OCI-LY1 (cell line): ENCODE measurements at regions not wholly inside any gene's neighbourhood (a gene's known extent, or its start where the extent isn't known, plus 50 kb on each side); places are given as distances from the start of the nearest gene placed in this dataset.

Experiments used
- H2AFZ ChIP-seq: fragments of 200-600 bp; sonication (generic), shearing (Covaris generic); 2 replicates; pipeline ENCODE4 v1.6.0; 2014; ENCODE audit warnings: antibody characterized with exemption, mild to moderate bottlenecking, low read length
- H3F3A ChIP-seq: fragments of 200-600 bp; sonication (generic), shearing (Covaris generic); 2 replicates; pipeline ENCODE4 v1.6.0; 2014; ENCODE audit warnings: mild to moderate bottlenecking, antibody characterized with exemption, low read length, moderate library complexity; ENCODE audit not compliant: insufficient read depth
- H3K27ac ChIP-seq: fragments of 200-600 bp; sonication (generic); 2 replicates; pipeline ENCODE4 v1.5.1; 2014; ENCODE audit warnings: low read length, mixed run types, mild to moderate bottlenecking, low read depth; ENCODE audit not compliant: poor library complexity, severe bottlenecking
- H3K27me3 ChIP-seq: fragments of 200-600 bp; sonication (generic); 2 replicates; pipeline ENCODE4 v1.6.0; 2014; ENCODE audit warnings: antibody characterized with exemption, mild to moderate bottlenecking, low read length, moderate library complexity; ENCODE audit not compliant: insufficient read depth
- H3K36me3 ChIP-seq: fragments of 200-600 bp; sonication (generic); 2 replicates; pipeline ENCODE4 v1.6.1; 2014; ENCODE audit warnings: mild to moderate bottlenecking, antibody characterized with exemption, low read length, moderate library complexity, mixed read lengths; ENCODE audit not compliant: insufficient read depth
- H3K4me1 ChIP-seq: fragments of 200-600 bp; sonication (generic); 2 replicates; pipeline ENCODE4 v1.5.1; 2014; ENCODE audit warnings: mild to moderate bottlenecking, low read length, moderate library complexity; ENCODE audit not compliant: insufficient read depth, severe bottlenecking
- H3K4me2 ChIP-seq: fragments of 200-600 bp; sonication (generic), shearing (Covaris generic); 2 replicates; pipeline ENCODE4 v1.6.1; 2014; ENCODE audit warnings: low read length
- H3K4me3 ChIP-seq: fragments of 200-600 bp; sonication (generic); 2 replicates; pipeline ENCODE4 v1.5.1; 2014; ENCODE audit warnings: low read length, low read depth, mild to moderate bottlenecking, mixed read lengths; ENCODE audit not compliant: poor library complexity, severe bottlenecking
- H3K79me2 ChIP-seq: fragments of 200-600 bp; shearing (Covaris generic); 2 replicates; pipeline ENCODE4 v1.6.1; 2016; ENCODE audit warnings: mixed run types, low read length, mixed read lengths; ENCODE audit not compliant: insufficient read depth
- H3K9ac ChIP-seq: fragments of 200-600 bp; sonication (generic), shearing (Covaris generic); 2 replicates; pipeline ENCODE4 v1.6.1; 2014; ENCODE audit warnings: mild to moderate bottlenecking, low read length, mixed read lengths
- H3K9me2 ChIP-seq: fragments of 200-600 bp; sonication (generic), shearing (Covaris generic); 2 replicates; pipeline ENCODE4 v1.6.1; 2014; ENCODE audit warnings: low read depth, mild to moderate bottlenecking, low read length, mixed read lengths
- H3K9me3 ChIP-seq: fragments of 200-600 bp; shearing (Covaris generic); 2 replicates; pipeline ENCODE4 v1.6.1; 2014; ENCODE audit warnings: low read length, mixed read lengths
- H4K20me1 ChIP-seq: fragments of 200-600 bp; sonication (generic), shearing (Covaris generic); 2 replicates; pipeline ENCODE4 v1.6.0; 2016; ENCODE audit warnings: mild to moderate bottlenecking, low read length; ENCODE audit not compliant: insufficient read depth
- EZH2 ChIP-seq: fragments of 200-600 bp; sonication (generic), shearing (Covaris generic); IDR thresholded peaks from 2 replicates; pipeline ENCODE4 v1.8.0; 2017; ENCODE audit warnings: borderline replicate concordance, mixed run types, mild to moderate bottlenecking, antibody characterized with exemption, low read length, moderate library complexity, mixed read lengths
- TF ChIP-seq, protein P1 (sequence below): fragments of 200-600 bp; sonication (generic), shearing (Covaris generic); IDR thresholded peaks from 2 replicates; pipeline ENCODE4 v1.5.1; 2017; ENCODE audit warnings: mild to moderate bottlenecking, antibody characterized with exemption, low read length, moderate library complexity, mixed read lengths

DNA sequence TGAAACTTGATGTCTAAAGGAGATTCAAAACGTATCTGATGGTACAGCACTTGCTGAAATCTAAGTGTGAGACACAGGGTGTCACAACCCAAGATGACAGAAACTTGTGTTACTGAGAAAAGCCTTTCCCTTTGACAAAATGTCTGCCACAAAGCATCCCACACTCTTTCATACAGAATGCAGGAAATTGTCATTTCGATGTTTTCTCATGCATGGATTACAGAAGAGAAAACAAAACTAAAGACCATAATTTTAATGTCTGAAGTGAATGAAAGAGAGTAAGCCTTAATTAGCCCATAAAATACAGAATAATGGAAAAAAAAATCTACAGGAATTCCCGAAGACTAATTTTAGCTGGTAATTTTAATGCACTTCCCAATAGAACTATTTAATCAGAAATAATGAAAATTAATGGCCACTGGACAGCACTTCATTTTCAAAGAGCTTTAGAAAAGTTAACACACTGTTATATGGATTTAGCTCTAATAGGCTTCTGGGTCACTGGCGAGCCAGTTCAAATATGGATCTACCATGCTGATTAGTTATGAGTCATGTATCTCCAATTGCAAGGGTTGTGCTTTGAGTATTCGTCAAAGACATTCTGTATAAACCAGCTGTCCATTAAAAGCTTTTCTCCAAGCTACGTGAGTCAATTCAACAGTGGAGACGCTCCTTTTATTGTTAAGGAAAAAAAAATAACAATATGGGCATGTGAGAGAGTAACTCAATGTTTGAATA, 656.7 kb downstream of the SLC16A7 start:
- TF ChIP-seq, protein P1, sequence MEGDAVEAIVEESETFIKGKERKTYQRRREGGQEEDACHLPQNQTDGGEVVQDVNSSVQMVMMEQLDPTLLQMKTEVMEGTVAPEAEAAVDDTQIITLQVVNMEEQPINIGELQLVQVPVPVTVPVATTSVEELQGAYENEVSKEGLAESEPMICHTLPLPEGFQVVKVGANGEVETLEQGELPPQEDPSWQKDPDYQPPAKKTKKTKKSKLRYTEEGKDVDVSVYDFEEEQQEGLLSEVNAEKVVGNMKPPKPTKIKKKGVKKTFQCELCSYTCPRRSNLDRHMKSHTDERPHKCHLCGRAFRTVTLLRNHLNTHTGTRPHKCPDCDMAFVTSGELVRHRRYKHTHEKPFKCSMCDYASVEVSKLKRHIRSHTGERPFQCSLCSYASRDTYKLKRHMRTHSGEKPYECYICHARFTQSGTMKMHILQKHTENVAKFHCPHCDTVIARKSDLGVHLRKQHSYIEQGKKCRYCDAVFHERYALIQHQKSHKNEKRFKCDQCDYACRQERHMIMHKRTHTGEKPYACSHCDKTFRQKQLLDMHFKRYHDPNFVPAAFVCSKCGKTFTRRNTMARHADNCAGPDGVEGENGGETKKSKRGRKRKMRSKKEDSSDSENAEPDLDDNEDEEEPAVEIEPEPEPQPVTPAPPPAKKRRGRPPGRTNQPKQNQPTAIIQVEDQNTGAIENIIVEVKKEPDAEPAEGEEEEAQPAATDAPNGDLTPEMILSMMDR = no peak
- no peak for TF ChIP-seq EZH2
- no peaks in the 10 kb centered on the region for H3K27me3 ChIP-seq
- H3K4me2 ChIP-seq = no peak overlapping the region
- H3K27ac ChIP-seq = no peak overlapping the region
- H2AFZ ChIP-seq = no peak overlapping the region
- H3K9ac ChIP-seq = no peak overlapping the region
- H3K9me2 ChIP-seq = no peaks in the 10 kb centered on the region
- no peaks in the 10 kb centered on the region for H3F3A ChIP-seq
- no peaks in the 10 kb centered on the region for H3K79me2 ChIP-seq
- no peaks in the 10 kb centered on the region for H3K9me3 ChIP-seq
- H3K4me1 ChIP-seq = no peaks in the 10 kb centered on the region
- H3K4me3 ChIP-seq = no peak overlapping the region
- H3K36me3 ChIP-seq = no peaks in the 10 kb centered on the region
- no peaks in the 10 kb centered on the region for H4K20me1 ChIP-seq

DNA sequence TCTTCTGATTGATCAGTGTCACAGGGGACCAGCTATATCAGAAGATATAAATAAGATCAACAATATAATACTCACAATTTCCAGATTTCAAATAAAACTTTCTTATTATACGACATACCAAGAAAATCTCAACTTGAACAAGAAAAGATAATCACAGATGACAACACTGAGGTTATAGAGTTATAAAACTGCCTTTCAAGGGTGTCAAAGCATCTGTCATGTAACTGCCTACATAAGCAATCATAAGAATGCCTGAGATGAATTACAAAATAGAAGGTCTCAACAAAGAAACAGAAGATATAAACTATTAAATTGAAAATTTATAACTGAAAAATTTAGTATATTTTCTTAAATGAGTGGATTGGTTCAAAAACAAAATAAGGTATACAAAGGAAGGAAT, 659.2 kb downstream of the SLC16A7 start:
- Histone ChIP-seq H3K4me1 (no peaks in the 10 kb centered on the region), H3K27me3 (no peaks in the 10 kb centered on the region), H3K9me3 (no peaks in the 10 kb centered on the region), H3F3A (no peaks in the 10 kb centered on the region), H2AFZ (no peak overlapping the region), H3K4me2 (no peak overlapping the region), H4K20me1 (no peaks in the 10 kb centered on the region), H3K9me2 (no peaks in the 10 kb centered on the region), H3K9ac (no peak overlapping the region), H3K36me3 (no peaks in the 10 kb centered on the region), H3K4me3 (no peak overlapping the region), H3K27ac (no peak overlapping the region), H3K79me2 (no peaks in the 10 kb centered on the region)
- TF ChIP-seq, protein P1 = no peak

DNA sequence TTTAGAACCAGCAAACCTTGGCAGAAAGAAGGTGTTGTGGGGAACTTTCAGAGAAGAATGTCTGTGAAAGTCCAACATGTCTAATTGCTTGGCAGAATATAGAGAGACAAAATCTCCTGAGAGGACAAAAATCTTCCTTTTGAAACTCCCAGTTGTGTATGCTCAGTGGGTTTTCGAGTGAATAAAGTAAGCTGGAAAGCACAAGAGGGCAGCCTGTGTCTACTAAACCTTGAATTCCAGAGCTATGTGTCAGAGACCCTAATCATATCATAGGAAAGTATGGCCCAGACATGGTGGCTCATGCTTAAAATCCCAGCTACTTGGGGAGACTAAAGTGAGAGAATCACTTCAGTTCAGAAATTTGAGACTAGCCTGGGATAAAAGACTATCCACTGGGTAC, 661.2 kb downstream of the SLC16A7 start:
- no peaks in the 10 kb centered on the region for H3K79me2 ChIP-seq
- H3K4me2 ChIP-seq = no peak overlapping the region
- H2AFZ ChIP-seq = no peak overlapping the region
- TF ChIP-seq, protein P1 = no peak
- no peak for TF ChIP-seq EZH2
- no peaks in the 10 kb centered on the region for H3K9me2 ChIP-seq
- no peaks in the 10 kb centered on the region for H4K20me1 ChIP-seq
- no peaks in the 10 kb centered on the region for H3K4me1 ChIP-seq
- no peaks in the 10 kb centered on the region for H3K36me3 ChIP-seq
- H3K9me3 ChIP-seq = no peaks in the 10 kb centered on the region
- no peak overlapping the region for H3K9ac ChIP-seq
- no peaks in the 10 kb centered on the region for H3F3A ChIP-seq
- no peaks in the 10 kb centered on the region for H3K27me3 ChIP-seq
- no peak overlapping the region for H3K27ac ChIP-seq
- H3K4me3 ChIP-seq = no peak overlapping the region
